ENCODE measurements at regions not wholly inside any gene's neighbourhood (a gene's known extent, or its start where the extent isn't known, plus 50 kb on each side); places are given as distances from the start of the nearest gene placed in this dataset.

GRCh38 chr7:135847242-135847641 lies 98.6 kb upstream of the FAM180A start:
- TF ChIP-seq CTCF (IDR thresholded peaks at IDR 0.05) (no peak), POLR2AphosphoS5 (IDR thresholded peaks at IDR 0.05; ENCODE audit: low read depth, low read length) (no peak), TCF7L2 (IDR thresholded peaks at IDR 0.05; ENCODE audit: low read depth, low read length) (no peak), SIN3A (IDR thresholded peaks at IDR 0.05; ENCODE audit: borderline replicate concordance, insufficient read depth, low read depth, low read length) (no peak), REST (IDR thresholded peaks at IDR 0.05; ENCODE audit: insufficient read depth in 1 of 2, low read depth in 2 of 2, low read length in 1 of 2) (no peak)

All from Panc1 (cell line).